Neural crest cell (in vitro differentiated cells): ENCODE measurements at regions not wholly inside any gene's neighbourhood (a gene's known extent, or its start where the extent isn't known, plus 50 kb on each side); places are given as distances from the start of the nearest gene placed in this dataset.
A peak's percentile ranks its signal among the peaks of the same experiment; 100 is the strongest.

Experiments
- DNase-seq: peaks from one replicate; pipeline ENCODE4 v3.0.0; 2021; ENCODE audit warnings: low read depth, mixed read lengths, low spot score
- H3K27ac Mint-ChIP-seq: one replicate; pipeline ENCODE4 v1.8.0; 2021; ENCODE audit warnings: mild to moderate bottlenecking, mixed read lengths; ENCODE audit not compliant: unreplicated experiment
- H3K27me3 Mint-ChIP-seq: 2 replicates; pipeline ENCODE4 v1.8.0; 2021; ENCODE audit warnings: low read depth, mild to moderate bottlenecking, mixed read lengths
- H3K36me3 Mint-ChIP-seq: 2 replicates; pipeline ENCODE4 v1.8.0; 2021; ENCODE audit warnings: low read depth, mild to moderate bottlenecking, mixed read lengths
- H3K4me1 Mint-ChIP-seq: 2 replicates; pipeline ENCODE4 v1.8.0; 2021; ENCODE audit warnings: mixed read lengths
- H3K4me3 Mint-ChIP-seq: one replicate; pipeline ENCODE4 v1.8.0; 2021; ENCODE audit warnings: mild to moderate bottlenecking, mixed read lengths
- H3K9me3 Mint-ChIP-seq: 2 replicates; pipeline ENCODE4 v1.8.0; 2021; ENCODE audit warnings: mixed read lengths
- CTCF ChIP-seq: fragments of 200-600 bp; sonication (generic); conservative IDR thresholded peaks from 2 replicates; pipeline ENCODE4 v1.5.0; 2021; ENCODE audit warnings: antibody characterized with exemption, mild to moderate bottlenecking

- H3K36me3 Mint-ChIP-seq: no peaks in the 10 kb centered on the region
- no peaks in the 10 kb centered on the region for H3K27me3 Mint-ChIP-seq
Observed at GRCh38 chr14:34364201-34364600, 97.8 kb downstream of the SPTSSA start.

GRCh38 chr14:34363733-34364134 is 98.3 kb downstream of the SPTSSA start:
- H3K36me3 Mint-ChIP-seq: no peaks in the 10 kb centered on the region
- no peak for TF ChIP-seq CTCF
- no peak overlapping the region for H3K27ac Mint-ChIP-seq
- H3K4me1 Mint-ChIP-seq: peaks cover 18% of the 10 kb centered on the region
- no peak for DNase-seq
- no peaks in the 10 kb centered on the region for H3K27me3 Mint-ChIP-seq
- no peak overlapping the region for H3K4me3 Mint-ChIP-seq
- no peaks in the 10 kb centered on the region for H3K9me3 Mint-ChIP-seq

More at GRCh38 chr14:34364201-34364600, 97.8 kb downstream of the SPTSSA start:
- no peak for TF ChIP-seq CTCF
- Mint-ChIP-seq H3K4me3 (no peak overlapping the region), H3K27ac (no peak overlapping the region), H3K4me1 (peaks cover 18% of the 10 kb centered on the region), H3K9me3 (no peaks in the 10 kb centered on the region)
- DNase-seq: no peak

GRCh38 chr14:34362641-34363251 is 99.3 kb downstream of the SPTSSA start:
- H3K9me3 Mint-ChIP-seq: no peaks in the 10 kb centered on the region
- H3K36me3 Mint-ChIP-seq: no peaks in the 10 kb centered on the region
- peaks cover 18% of the 10 kb centered on the region for H3K4me1 Mint-ChIP-seq
- TF ChIP-seq CTCF: no peak
- no peak for DNase-seq
- no peak overlapping the region for H3K27ac Mint-ChIP-seq
- H3K27me3 Mint-ChIP-seq: no peaks in the 10 kb centered on the region
- no peak overlapping the region for H3K4me3 Mint-ChIP-seq

- Mint-ChIP-seq H3K9me3 (no peaks in the 10 kb centered on the region), H3K4me3 (no peak overlapping the region), H3K27ac (no peak overlapping the region)
Observed at GRCh38 chr14:34361504-34362011, 100.5 kb downstream of the SPTSSA start.

GRCh38 chr14:34359420-34360117 is 102.5 kb downstream of the SPTSSA start:
- H3K36me3 Mint-ChIP-seq: no peaks in the 10 kb centered on the region
- TF ChIP-seq CTCF: no peak
- H3K27ac Mint-ChIP-seq: peak overlapping the region; percentile 86
- peaks cover 25% of the 10 kb centered on the region for H3K4me1 Mint-ChIP-seq
- DNase-seq: no peak
- no peaks in the 10 kb centered on the region for H3K9me3 Mint-ChIP-seq
- H3K4me3 Mint-ChIP-seq: peak overlapping the region; percentile 1
- no peaks in the 10 kb centered on the region for H3K27me3 Mint-ChIP-seq

More at GRCh38 chr14:34361504-34362011, 100.5 kb downstream of the SPTSSA start:
- Mint-ChIP-seq H3K27me3 (no peaks in the 10 kb centered on the region), H3K36me3 (no peaks in the 10 kb centered on the region), H3K4me1 (peaks cover 18% of the 10 kb centered on the region)
- DNase-seq: no peak
- TF ChIP-seq CTCF: no peak
